Panc1 (cell line): ENCODE measurements at regions not wholly inside any gene's neighbourhood (a gene's known extent, or its start where the extent isn't known, plus 50 kb on each side); places are given as distances from the start of the nearest gene placed in this dataset.

Source experiments
- POLR2AphosphoS5 ChIP-seq: IDR thresholded peaks from 2 replicates; pipeline ENCODE4 v1.6.1; 2012; ENCODE audit warnings: mild to moderate bottlenecking, low read depth, low read length, moderate library complexity
- TF ChIP-seq, protein P1 (sequence below): fragments of 450-650 bp; IDR thresholded peaks from 2 replicates; pipeline ENCODE4 v1.5.1; 2017; ENCODE audit warnings: mild to moderate bottlenecking

DNA sequence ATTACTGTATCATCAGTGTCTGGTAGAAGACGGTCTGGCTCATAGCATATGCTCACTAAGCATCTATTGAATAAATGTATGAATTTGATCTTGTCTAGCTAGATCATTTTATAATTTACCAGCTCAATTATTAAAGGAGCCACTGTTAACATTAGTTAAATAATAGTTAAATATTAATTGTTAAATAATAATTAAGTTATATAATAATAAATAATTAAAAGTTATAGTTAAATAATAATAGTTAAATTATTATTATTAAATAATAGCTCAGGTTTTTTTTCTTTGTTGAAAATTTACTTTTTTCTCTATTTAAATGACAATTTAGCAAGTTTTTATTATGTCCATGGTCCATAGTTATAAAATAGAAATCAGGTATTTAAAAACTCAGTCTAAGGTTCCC is 274.4 kb downstream of the OXSM start:
- TF ChIP-seq, protein P1, sequence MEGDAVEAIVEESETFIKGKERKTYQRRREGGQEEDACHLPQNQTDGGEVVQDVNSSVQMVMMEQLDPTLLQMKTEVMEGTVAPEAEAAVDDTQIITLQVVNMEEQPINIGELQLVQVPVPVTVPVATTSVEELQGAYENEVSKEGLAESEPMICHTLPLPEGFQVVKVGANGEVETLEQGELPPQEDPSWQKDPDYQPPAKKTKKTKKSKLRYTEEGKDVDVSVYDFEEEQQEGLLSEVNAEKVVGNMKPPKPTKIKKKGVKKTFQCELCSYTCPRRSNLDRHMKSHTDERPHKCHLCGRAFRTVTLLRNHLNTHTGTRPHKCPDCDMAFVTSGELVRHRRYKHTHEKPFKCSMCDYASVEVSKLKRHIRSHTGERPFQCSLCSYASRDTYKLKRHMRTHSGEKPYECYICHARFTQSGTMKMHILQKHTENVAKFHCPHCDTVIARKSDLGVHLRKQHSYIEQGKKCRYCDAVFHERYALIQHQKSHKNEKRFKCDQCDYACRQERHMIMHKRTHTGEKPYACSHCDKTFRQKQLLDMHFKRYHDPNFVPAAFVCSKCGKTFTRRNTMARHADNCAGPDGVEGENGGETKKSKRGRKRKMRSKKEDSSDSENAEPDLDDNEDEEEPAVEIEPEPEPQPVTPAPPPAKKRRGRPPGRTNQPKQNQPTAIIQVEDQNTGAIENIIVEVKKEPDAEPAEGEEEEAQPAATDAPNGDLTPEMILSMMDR = no peak
- TF ChIP-seq POLR2AphosphoS5 = no peak
